CD8-positive, alpha-beta memory T cell (primary cell): ENCODE measurements at regions not wholly inside any gene's neighbourhood (a gene's known extent, or its start where the extent isn't known, plus 50 kb on each side); places are given as distances from the start of the nearest gene placed in this dataset.

Experiments used
- CTCF ChIA-PET: fragments of 350-600 bp; sonication (Branson Sonifier 250); formaldehyde crosslinking; loops from one replicate; lab custom pipeline; 2021; ENCODE audit warnings: antibody characterized with exemption; lab: Charles Lee
- POLR2A ChIA-PET: fragments of 350-600 bp; sonication (Branson Sonifier 250); formaldehyde crosslinking; loops from one replicate; lab custom pipeline; 2021; ENCODE audit warnings: antibody characterized with exemption; lab: Charles Lee
- DNase-seq, 5 donors: peaks; one replicate each; pipeline versions ENCODE4 v3.0.0 to v3.0.0-alpha.2; 2020 to 2022; ENCODE audit warnings: mixed read lengths in 1 of 5
- H3K27ac ChIP-seq: one replicate; pipeline ENCODE4 v1.7.0; 2013; ENCODE audit warnings: low read depth, mild to moderate bottlenecking, low read length, moderate library complexity
- H3K27me3 ChIP-seq: 2 replicates; pipeline ENCODE4 v1.7.0; 2013; ENCODE audit warnings: low read length, mild to moderate bottlenecking; ENCODE audit not compliant: insufficient read depth, poor library complexity, severe bottlenecking
- H3K36me3 ChIP-seq: 2 replicates; pipeline ENCODE4 v1.7.0; 2013; ENCODE audit warnings: mild to moderate bottlenecking, low read length, moderate library complexity; ENCODE audit not compliant: insufficient read depth
- H3K4me1 ChIP-seq: 2 replicates; pipeline ENCODE4 v1.7.0; 2013; ENCODE audit warnings: mild to moderate bottlenecking, low read length, moderate library complexity; ENCODE audit not compliant: insufficient read depth
- H3K4me3 ChIP-seq: 2 replicates; pipeline ENCODE4 v1.7.0; 2013; ENCODE audit warnings: mild to moderate bottlenecking, low read length
- H3K9me3 ChIP-seq: 2 replicates; pipeline ENCODE4 v1.7.0; 2013; ENCODE audit warnings: mild to moderate bottlenecking, low read length
- H3K27ac Mint-ChIP-seq, 8 donors: one replicate each; pipeline ENCODE4 v1.8.0; 2020 to 2021; ENCODE audit warnings: mixed read lengths in 8 of 8, mild to moderate bottlenecking in 6 of 8, inconsistent platforms in 3 of 8, moderate library complexity in 3 of 8
- H3K27me3 Mint-ChIP-seq, 2 donors: one replicate each; pipeline ENCODE4 v1.8.0; 2020 to 2021; ENCODE audit warnings: mixed read lengths in 2 of 2, mild to moderate bottlenecking in 1 of 2, moderate library complexity in 1 of 2
- H3K36me3 Mint-ChIP-seq, 3 donors: one replicate each; pipeline ENCODE4 v1.8.0; 2020 to 2021; ENCODE audit warnings: mixed read lengths in 3 of 3, inconsistent platforms in 1 of 3, mild to moderate bottlenecking in 1 of 3
- H3K4me1 Mint-ChIP-seq, 3 donors: one replicate each; pipeline ENCODE4 v1.8.0; 2020 to 2021; ENCODE audit warnings: mixed read lengths in 3 of 3, inconsistent platforms in 1 of 3, mild to moderate bottlenecking in 1 of 3
- H3K4me3 Mint-ChIP-seq, 7 donors: one replicate each; pipeline ENCODE4 v1.8.0; 2020 to 2021; ENCODE audit warnings: mixed read lengths in 7 of 7, mild to moderate bottlenecking in 6 of 7, moderate library complexity in 4 of 7, inconsistent platforms in 2 of 7
- H3K9me3 Mint-ChIP-seq, 5 donors: one replicate each; pipeline ENCODE4 v1.8.0; 2020 to 2022; ENCODE audit warnings: mixed read lengths in 5 of 5, mild to moderate bottlenecking in 3 of 5, moderate library complexity in 2 of 5, inconsistent platforms in 1 of 5

- H3K36me3 ChIP-seq = no peaks in the 10 kb centered on the region
- ChIA-PET CTCF (no interaction called here), POLR2A (no interaction called here)
Observed at GRCh38 chr10:123509338-123509737, 156.8 kb upstream of the GPR26 start.

GRCh38 chr10:123512901-123513775 is 153.0 kb upstream of the GPR26 start:
- no peak overlapping the region for H3K4me3 Mint-ChIP-seq
- Histone ChIP-seq H3K4me1 (no peaks in the 10 kb centered on the region), H3K9me3 (no peaks in the 10 kb centered on the region), H3K27me3 (no peaks in the 10 kb centered on the region), H3K36me3 (no peaks in the 10 kb centered on the region), H3K27ac (no peak overlapping the region), H3K4me3 (no peak overlapping the region)
- no peaks in the 10 kb centered on the region for H3K36me3 Mint-ChIP-seq
- H3K27ac Mint-ChIP-seq = no peak overlapping the region
- DNase-seq = no peak
- CTCF ChIA-PET = no interaction called here
- POLR2A ChIA-PET = no interaction called here
- H3K9me3 Mint-ChIP-seq = no peaks in the 10 kb centered on the region
- H3K4me1 Mint-ChIP-seq = no peaks in the 10 kb centered on the region
- peaks cover 13 to 20% of the 10 kb centered on the region in 2 donors for H3K27me3 Mint-ChIP-seq

More at GRCh38 chr10:123509338-123509737, 156.8 kb upstream of the GPR26 start:
- Mint-ChIP-seq H3K36me3 (no peaks in the 10 kb centered on the region), H3K27ac (no peak overlapping the region), H3K27me3 (peaks cover 3 to 13% of the 10 kb centered on the region in 2 donors), H3K9me3 (no peaks in the 10 kb centered on the region), H3K4me1 (no peaks in the 10 kb centered on the region), H3K4me3 (no peak overlapping the region)
- no peak for DNase-seq
- Histone ChIP-seq H3K27me3 (no peaks in the 10 kb centered on the region), H3K9me3 (no peaks in the 10 kb centered on the region), H3K4me3 (no peak overlapping the region), H3K4me1 (no peaks in the 10 kb centered on the region), H3K27ac (no peak overlapping the region)

GRCh38 chr10:123513870-123514269 is 152.3 kb upstream of the GPR26 start:
- Mint-ChIP-seq H3K27ac (no peak overlapping the region), H3K36me3 (no peaks in the 10 kb centered on the region), H3K27me3 (peaks cover 13 to 17% of the 10 kb centered on the region in 2 donors), H3K4me3 (no peak overlapping the region), H3K9me3 (no peaks in the 10 kb centered on the region), H3K4me1 (no peaks in the 10 kb centered on the region)
- DNase-seq = no peak
- Histone ChIP-seq H3K4me3 (no peak overlapping the region), H3K36me3 (no peaks in the 10 kb centered on the region), H3K27me3 (no peaks in the 10 kb centered on the region), H3K9me3 (no peaks in the 10 kb centered on the region), H3K4me1 (no peaks in the 10 kb centered on the region), H3K27ac (no peak overlapping the region)
- ChIA-PET POLR2A (no interaction called here), CTCF (no interaction called here)

GRCh38 chr10:123514996-123515395 is 151.2 kb upstream of the GPR26 start:
- no peak for DNase-seq
- no peak overlapping the region for H3K27ac Mint-ChIP-seq
- no peaks in the 10 kb centered on the region for H3K9me3 Mint-ChIP-seq
- no peak overlapping the region for H3K27ac ChIP-seq
- H3K27me3 Mint-ChIP-seq = peaks cover 17 to 18% of the 10 kb centered on the region in 2 donors
- no peak overlapping the region for H3K4me3 ChIP-seq
- no peaks in the 10 kb centered on the region for H3K36me3 ChIP-seq
- ChIA-PET POLR2A (no interaction called here), CTCF (interaction anchor here (0.6 kb wide), 1 partner anchor 26 kb away, joined by 3 read pairs; no protein-coding TSS in a partner anchor)
- H3K36me3 Mint-ChIP-seq = no peaks in the 10 kb centered on the region
- no peaks in the 10 kb centered on the region for H3K27me3 ChIP-seq
- H3K4me3 Mint-ChIP-seq = no peak overlapping the region
- no peaks in the 10 kb centered on the region for H3K4me1 ChIP-seq
- H3K9me3 ChIP-seq = no peaks in the 10 kb centered on the region
- no peaks in the 10 kb centered on the region for H3K4me1 Mint-ChIP-seq

GRCh38 chr10:123515661-123516060 is 150.5 kb upstream of the GPR26 start:
- DNase-seq = no peak
- peaks cover 17 to 18% of the 10 kb centered on the region in 2 donors for H3K27me3 Mint-ChIP-seq
- no peaks in the 10 kb centered on the region for H3K36me3 Mint-ChIP-seq

GRCh38 chr10:123516291-123516690 is 149.9 kb upstream of the GPR26 start:
- H3K4me3 Mint-ChIP-seq = no peak overlapping the region
- H3K36me3 ChIP-seq = no peaks in the 10 kb centered on the region
- H3K36me3 Mint-ChIP-seq = no peaks in the 10 kb centered on the region
- no peak overlapping the region for H3K27ac ChIP-seq
- no peak for DNase-seq
- no peaks in the 10 kb centered on the region for H3K9me3 Mint-ChIP-seq
- peaks cover 17 to 18% of the 10 kb centered on the region in 2 donors for H3K27me3 Mint-ChIP-seq
- H3K4me1 Mint-ChIP-seq = no peaks in the 10 kb centered on the region
- ChIA-PET CTCF (no interaction called here), POLR2A (no interaction called here)
- H3K9me3 ChIP-seq = no peaks in the 10 kb centered on the region
- H3K27ac Mint-ChIP-seq = peak overlapping the region in 1 of 8 donors; percentile 29
- no peak overlapping the region for H3K4me3 ChIP-seq
- no peaks in the 10 kb centered on the region for H3K4me1 ChIP-seq
- no peaks in the 10 kb centered on the region for H3K27me3 ChIP-seq

More at GRCh38 chr10:123515661-123516060, 150.5 kb upstream of the GPR26 start:
- ChIA-PET CTCF (no interaction called here), POLR2A (no interaction called here)
- H3K4me3 ChIP-seq = no peak overlapping the region
- H3K9me3 Mint-ChIP-seq = no peaks in the 10 kb centered on the region
- no peaks in the 10 kb centered on the region for H3K4me1 Mint-ChIP-seq
- H3K36me3 ChIP-seq = no peaks in the 10 kb centered on the region
- H3K27ac Mint-ChIP-seq = no peak overlapping the region
- no peak overlapping the region for H3K27ac ChIP-seq
- H3K4me3 Mint-ChIP-seq = no peak overlapping the region
- no peaks in the 10 kb centered on the region for H3K4me1 ChIP-seq
- H3K9me3 ChIP-seq = no peaks in the 10 kb centered on the region
- H3K27me3 ChIP-seq = no peaks in the 10 kb centered on the region

- Histone ChIP-seq H3K4me3 (no peak overlapping the region), H3K9me3 (no peaks in the 10 kb centered on the region), H3K27ac (no peak overlapping the region), H3K36me3 (no peaks in the 10 kb centered on the region), H3K27me3 (no peaks in the 10 kb centered on the region), H3K4me1 (no peaks in the 10 kb centered on the region)
- no peaks in the 10 kb centered on the region for H3K36me3 Mint-ChIP-seq
- DNase-seq = no peak
- H3K4me3 Mint-ChIP-seq = no peak overlapping the region
- H3K27ac Mint-ChIP-seq = peak overlapping the region in 1 of 8 donors; percentile 69
- ChIA-PET POLR2A (no interaction called here), CTCF (no interaction called here)
- no peaks in the 10 kb centered on the region for H3K9me3 Mint-ChIP-seq
- no peaks in the 10 kb centered on the region for H3K4me1 Mint-ChIP-seq
- H3K27me3 Mint-ChIP-seq = peaks cover 21 to 25% of the 10 kb centered on the region in 2 donors
Observed at GRCh38 chr10:123517426-123517825, 148.7 kb upstream of the GPR26 start.

GRCh38 chr10:123517901-123518300 is 148.3 kb upstream of the GPR26 start:
- Histone ChIP-seq H3K36me3 (no peaks in the 10 kb centered on the region), H3K4me3 (no peak overlapping the region), H3K4me1 (no peaks in the 10 kb centered on the region), H3K27ac (no peak overlapping the region), H3K9me3 (no peaks in the 10 kb centered on the region), H3K27me3 (no peaks in the 10 kb centered on the region)
- Mint-ChIP-seq H3K4me3 (no peak overlapping the region), H3K9me3 (no peaks in the 10 kb centered on the region), H3K4me1 (no peaks in the 10 kb centered on the region), H3K27me3 (peaks cover 25 to 28% of the 10 kb centered on the region in 2 donors), H3K36me3 (no peaks in the 10 kb centered on the region), H3K27ac (no peak overlapping the region)
- ChIA-PET CTCF (no interaction called here), POLR2A (no interaction called here)
- DNase-seq = no peak
